Epithelial cell of prostate (primary cell): ENCODE measurements at regions not wholly inside any gene's neighbourhood (a gene's known extent, or its start where the extent isn't known, plus 50 kb on each side); places are given as distances from the start of the nearest gene placed in this dataset.

Experiments used
- DNase-seq: peaks from one replicate; pipeline ENCODE4 v3.0.0-alpha.2; 2011; ENCODE audit warnings: low read depth, low spot score
- H3K27ac ChIP-seq: fragments of 450-650 bp; 2 replicates; pipeline ENCODE4 v1.5.1; 2017; ENCODE audit warnings: mild to moderate bottlenecking

GRCh38 chr2:177020524-177021119, 192.0 kb upstream of the HNRNPA3 start:
- no peak overlapping the region for H3K27ac ChIP-seq

DNA sequence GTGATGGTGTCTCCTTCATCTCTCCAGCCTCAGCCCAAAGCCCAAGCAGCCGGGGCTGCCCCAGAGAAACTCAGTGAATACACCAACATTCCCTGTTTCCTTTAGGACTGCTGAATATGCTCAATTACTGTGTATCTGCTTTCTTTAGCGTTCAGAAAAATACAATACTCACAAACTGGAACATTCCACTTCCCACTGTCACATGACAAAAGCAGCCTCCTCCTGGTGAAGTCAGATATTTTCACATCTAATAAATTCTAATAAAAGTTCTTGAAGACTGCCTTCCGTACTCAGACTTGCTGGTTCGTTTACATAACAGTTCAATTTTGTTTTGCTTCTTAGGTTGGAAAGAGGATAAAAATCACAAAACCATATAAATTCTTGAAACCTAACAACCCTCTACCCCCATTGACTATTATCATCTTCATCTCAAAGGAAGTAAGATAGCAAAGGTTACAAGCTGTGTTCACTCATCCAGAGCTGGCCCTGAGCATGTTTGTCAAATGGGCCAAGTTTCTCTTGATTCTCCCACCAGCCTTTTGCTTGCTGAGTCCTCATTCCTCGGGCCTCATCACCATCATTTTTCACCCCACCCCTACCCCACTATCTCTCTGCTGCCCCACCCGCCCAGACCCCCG, 190.8 kb upstream of the HNRNPA3 start:
- DNase-seq: no peak
- no peak overlapping the region for H3K27ac ChIP-seq

More at GRCh38 chr2:177020524-177021119, 192.0 kb upstream of the HNRNPA3 start:
- no peak for DNase-seq

DNA sequence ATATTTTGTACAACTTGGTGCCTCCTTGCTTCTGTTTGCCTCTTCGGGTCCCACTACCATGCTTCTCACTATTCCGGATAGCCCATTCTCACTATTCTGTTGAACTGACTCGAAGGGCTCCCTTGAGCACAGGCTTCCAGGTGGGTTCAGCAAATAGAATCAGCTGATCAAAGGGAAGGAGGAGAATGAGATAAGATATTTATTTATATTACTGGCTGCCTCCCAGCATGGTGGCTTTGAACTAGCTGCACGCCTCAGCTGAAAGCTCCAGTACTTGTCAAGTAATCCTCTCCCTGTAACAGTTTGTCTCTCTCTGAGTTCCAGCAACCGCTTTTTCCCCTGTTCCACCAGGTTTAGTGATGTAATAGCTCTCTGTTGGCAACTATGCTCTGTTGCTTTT, 187.8 kb upstream of the HNRNPA3 start:
- DNase-seq: no peak
- H3K27ac ChIP-seq: no peak overlapping the region

GRCh38 chr2:177026253-177026652, 186.3 kb upstream of the HNRNPA3 start:
- H3K27ac ChIP-seq: no peak overlapping the region
- no peak for DNase-seq

DNA sequence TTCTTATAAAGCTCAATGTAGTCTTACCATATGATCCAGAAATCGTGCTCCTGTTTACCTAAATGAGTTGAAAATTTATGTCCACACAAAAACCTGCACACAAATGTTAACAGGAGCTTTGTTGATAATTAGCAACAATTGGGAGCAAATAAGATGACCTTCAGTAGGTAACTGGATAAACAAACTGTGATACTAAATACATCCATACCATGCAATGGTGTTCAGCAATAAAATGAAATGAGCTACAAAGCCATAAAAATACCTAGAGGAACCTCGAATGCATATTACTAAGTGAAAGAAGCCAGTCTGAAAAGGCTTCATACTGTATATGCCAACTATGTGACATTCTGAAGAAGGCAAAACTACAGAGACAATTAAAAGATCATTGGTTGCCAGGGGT, 185.6 kb upstream of the HNRNPA3 start:
- no peak for DNase-seq
- no peak overlapping the region for H3K27ac ChIP-seq

- no peak overlapping the region for H3K27ac ChIP-seq
- no peak for DNase-seq
Measured at GRCh38 chr2:177028296-177028695, 184.3 kb upstream of the HNRNPA3 start.

DNA sequence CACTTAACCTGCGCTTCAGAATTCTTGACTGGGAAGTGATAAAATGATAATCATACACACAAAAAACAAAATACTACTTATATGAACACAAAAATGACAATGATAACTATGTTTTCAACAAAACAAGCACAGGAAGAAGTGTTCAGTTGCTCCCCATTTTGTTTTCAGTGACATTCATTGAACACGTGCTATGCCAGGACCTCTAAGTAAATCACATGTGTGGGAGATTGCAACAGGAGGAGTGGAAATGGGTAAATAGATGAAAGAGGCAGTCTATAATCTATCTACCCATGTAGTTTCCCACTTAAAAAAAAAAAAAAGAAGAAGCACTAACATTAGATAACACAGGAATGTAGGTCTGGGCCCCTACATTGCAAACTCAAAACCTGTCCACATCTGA, 183.5 kb upstream of the HNRNPA3 start:
- H3K27ac ChIP-seq: no peak overlapping the region
- DNase-seq: no peak

- no peak for DNase-seq
- no peak overlapping the region for H3K27ac ChIP-seq
Measured at GRCh38 chr2:177029501-177029900, 183.1 kb upstream of the HNRNPA3 start.

DNA sequence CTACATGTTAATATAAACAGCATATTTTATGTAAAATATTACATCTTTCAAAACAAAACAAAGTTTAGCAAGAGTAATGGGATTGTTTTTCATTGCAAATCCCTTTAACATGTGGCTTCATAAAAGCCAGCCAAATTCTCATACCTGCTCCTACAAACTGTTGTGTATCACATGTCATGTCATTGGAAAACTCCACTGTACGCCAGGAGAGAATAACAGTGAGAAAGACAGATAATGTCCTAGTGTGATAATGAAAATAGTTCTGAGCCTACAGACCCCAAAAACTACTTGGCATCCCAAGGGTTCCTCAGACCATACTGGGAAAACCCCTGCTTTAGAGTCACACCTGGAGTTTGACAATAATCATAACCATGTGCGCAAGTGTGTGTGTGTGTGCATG, 182.7 kb upstream of the HNRNPA3 start:
- no peak overlapping the region for H3K27ac ChIP-seq
- no peak for DNase-seq

DNA sequence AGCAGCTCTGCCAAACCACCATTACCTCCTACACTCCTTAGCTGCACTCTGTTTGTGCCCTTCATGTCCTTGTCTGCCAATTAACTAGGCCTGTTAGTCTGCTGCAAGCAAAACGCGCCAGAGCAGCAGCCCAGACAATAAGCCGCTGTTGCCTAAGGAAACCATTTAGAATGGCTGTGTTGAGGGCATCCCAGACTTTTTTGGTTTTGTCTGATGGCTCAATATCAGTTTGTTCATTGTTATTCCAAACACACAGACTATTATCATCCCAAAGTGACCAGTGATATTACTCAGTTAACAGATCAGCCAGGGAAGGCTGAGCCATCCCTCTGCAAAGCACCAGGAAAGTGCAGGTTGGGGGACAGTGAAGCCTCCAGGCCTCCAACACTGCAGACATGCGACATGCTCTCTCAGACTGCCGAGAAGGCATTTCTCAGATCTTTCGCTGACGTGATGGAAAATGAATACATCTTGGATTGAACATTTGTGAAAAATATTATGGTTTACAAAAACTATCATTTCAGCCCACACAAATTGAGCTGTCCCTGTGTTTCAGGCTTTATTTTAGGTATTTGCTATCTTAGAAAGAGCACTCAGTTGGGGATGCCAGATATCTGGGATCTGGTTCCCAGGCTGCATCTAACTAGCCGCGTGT, 182.0 kb upstream of the HNRNPA3 start:
- H3K27ac ChIP-seq: no peak overlapping the region
- no peak for DNase-seq

- H3K27ac ChIP-seq: no peak overlapping the region
- no peak for DNase-seq
Measured at GRCh38 chr2:177031438-177032180, 181.0 kb upstream of the HNRNPA3 start.

DNA sequence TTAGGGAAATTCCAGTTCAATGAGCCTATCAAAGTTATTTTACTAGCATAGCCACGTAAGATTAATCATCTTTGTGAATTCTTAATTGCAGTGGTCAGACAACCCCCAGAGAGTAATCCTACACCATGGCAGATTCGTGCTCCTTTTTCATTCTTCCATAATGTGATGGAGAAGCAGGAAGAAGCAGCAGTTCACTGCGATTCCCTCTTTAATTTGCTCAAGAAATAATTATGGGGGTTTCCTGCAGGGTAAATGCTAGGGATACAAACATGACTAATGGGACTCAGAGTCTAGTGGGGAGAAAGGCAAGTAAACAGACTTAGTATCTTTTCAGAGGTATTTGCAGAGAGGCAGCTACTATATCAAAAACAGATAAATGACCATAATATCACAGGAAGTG, 175.8 kb upstream of the HNRNPA3 start:
- DNase-seq: no peak
- H3K27ac ChIP-seq: no peak overlapping the region

GRCh38 chr2:177037569-177037968, 175.0 kb upstream of the HNRNPA3 start:
- no peak for DNase-seq
- no peak overlapping the region for H3K27ac ChIP-seq

DNA sequence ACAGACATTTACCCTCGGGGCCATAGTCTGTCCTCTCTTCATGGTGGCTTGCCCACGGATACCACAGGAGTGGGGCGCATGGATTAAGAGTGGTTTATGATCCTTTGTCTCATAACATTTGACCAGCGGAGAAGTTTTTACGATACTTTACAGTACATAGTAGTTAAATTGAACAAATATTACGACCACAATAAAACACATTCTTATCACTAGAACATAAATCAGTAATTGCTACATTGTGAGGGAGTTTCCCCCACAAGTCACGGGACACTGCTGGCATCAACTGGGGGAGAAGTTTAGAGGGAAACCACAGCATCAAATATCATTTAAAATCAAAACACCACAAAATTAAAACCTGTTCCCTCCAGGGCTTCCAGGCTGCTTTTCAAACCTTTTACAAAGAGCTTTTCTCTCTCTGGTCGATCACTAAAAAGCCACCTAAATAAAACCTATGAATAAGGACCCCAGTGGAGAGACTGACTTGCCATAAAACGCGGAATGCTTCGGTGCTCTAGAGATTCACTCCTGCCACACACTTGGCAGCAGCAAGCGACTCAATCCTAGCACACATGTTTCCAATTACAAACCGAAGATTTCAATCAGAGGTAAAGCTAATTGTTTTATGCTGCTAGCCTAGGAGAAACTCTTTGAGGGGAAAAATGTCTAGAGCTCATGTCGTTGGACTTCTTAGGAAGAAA, 173.7 kb upstream of the HNRNPA3 start:
- no peak overlapping the region for H3K27ac ChIP-seq
- no peak for DNase-seq

GRCh38 chr2:177042311-177042710, 170.3 kb upstream of the HNRNPA3 start:
- DNase-seq: no peak
- H3K27ac ChIP-seq: no peak overlapping the region

DNA sequence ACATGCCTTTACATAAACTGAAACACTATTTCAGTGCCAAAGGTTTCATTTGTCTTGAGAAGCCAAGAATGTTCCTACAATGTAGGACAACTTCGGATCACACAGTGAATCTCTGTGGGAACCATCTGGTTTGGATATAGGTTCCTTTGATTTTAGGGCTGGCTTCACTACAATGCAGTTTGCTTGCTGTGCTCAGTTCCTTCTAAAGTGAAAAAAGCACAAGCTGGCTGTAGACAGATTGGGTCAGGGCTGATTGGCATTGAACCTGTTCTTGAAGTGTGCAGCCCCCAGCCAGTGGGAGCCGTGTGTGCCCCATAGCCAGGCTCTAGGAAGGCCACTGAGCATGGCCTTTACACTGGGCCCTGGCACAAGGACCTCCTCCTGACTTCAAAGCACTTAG, 167.9 kb upstream of the HNRNPA3 start:
- no peak overlapping the region for H3K27ac ChIP-seq
- no peak for DNase-seq

DNA sequence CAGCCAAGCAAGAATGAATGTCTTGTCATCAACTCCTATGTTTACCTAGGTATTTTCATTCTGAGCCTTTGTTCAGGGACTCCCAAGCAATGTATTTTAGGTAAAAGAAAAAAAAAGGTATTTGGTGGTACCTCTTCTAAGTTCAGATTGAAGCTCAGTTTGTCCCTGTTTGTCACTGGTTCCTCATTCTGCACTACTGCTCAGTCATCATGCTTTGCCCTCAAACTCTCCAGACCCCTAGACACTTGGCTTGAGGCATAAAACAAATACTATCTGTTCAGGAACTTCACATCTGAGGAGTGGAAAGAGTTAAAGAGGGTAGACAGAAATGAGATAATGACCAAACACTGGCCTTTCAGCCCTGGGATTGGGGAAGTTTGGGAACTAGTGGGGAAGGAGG, 163.6 kb upstream of the HNRNPA3 start:
- DNase-seq: no peak
- H3K27ac ChIP-seq: no peak overlapping the region

- DNase-seq: no peak
- H3K27ac ChIP-seq: no peak overlapping the region
Measured at GRCh38 chr2:177051278-177051677, 161.3 kb upstream of the HNRNPA3 start.

GRCh38 chr2:177052471-177052870, 160.1 kb upstream of the HNRNPA3 start:
- DNase-seq: no peak
- H3K27ac ChIP-seq: no peak overlapping the region

- no peak overlapping the region for H3K27ac ChIP-seq
- no peak for DNase-seq
Measured at GRCh38 chr2:177053038-177053437, 159.6 kb upstream of the HNRNPA3 start.

- H3K27ac ChIP-seq: no peak overlapping the region
- no peak for DNase-seq
Measured at GRCh38 chr2:177053716-177054115, 158.9 kb upstream of the HNRNPA3 start.
